Right atrium auricular region (tissue), 2 donors: ENCODE measurements at regions not wholly inside any gene's neighbourhood (a gene's known extent, or its start where the extent isn't known, plus 50 kb on each side); places are given as distances from the start of the nearest gene placed in this dataset.

Experiments used
- DNase-seq: peaks from one replicate; pipeline ENCODE4 v3.0.0-alpha.2; 2019; ENCODE audit warnings: low spot score
- H3K27ac ChIP-seq, 2 donors: fragments of 200-600 bp; sonication (generic); 1 replicate in 1 of 2; 2 replicates in 1 of 2; pipeline ENCODE4 v1.5.1; 2016 to 2019
- H3K27me3 ChIP-seq, 2 donors: fragments of 200-600 bp; sonication (generic); one replicate each; pipeline versions ENCODE4 v1.5.1 to v1.6.0; 2017 to 2019
- H3K36me3 ChIP-seq: fragments of 200-600 bp; sonication (generic); one replicate; pipeline ENCODE4 v1.5.1; 2016
- H3K4me1 ChIP-seq, 2 donors: fragments of 200-600 bp; sonication (generic); one replicate each; pipeline versions ENCODE4 v1.5.1 to v1.6.0; 2017 to 2019
- H3K4me3 ChIP-seq, 2 donors: fragments of 200-600 bp; sonication (generic); 1 replicate in 1 of 2; 2 replicates in 1 of 2; pipeline ENCODE4 v1.5.1; 2017 to 2019; ENCODE audit warnings: mild to moderate bottlenecking in 1 of 2, moderate library complexity in 1 of 2
- H3K9me3 ChIP-seq, 2 donors: fragments of 200-600 bp; sonication (generic); one replicate each; pipeline ENCODE4 v1.5.1; 2019
- CTCF ChIP-seq, 2 donors: fragments of 200-600 bp; sonication (generic); IDR thresholded peaks; one replicate each; pipeline ENCODE4 v1.5.1; 2019; ENCODE audit warnings: antibody characterized with exemption in 2 of 2

- Histone ChIP-seq H3K4me3 (no peak overlapping the region), H3K9me3 (no peaks in the 10 kb centered on the region), H3K4me1 (no peaks in the 10 kb centered on the region), H3K27ac (no peak overlapping the region), H3K27me3 (no peaks in the 10 kb centered on the region), H3K36me3 (no peaks in the 10 kb centered on the region)
- TF ChIP-seq CTCF (IDR thresholded peaks at IDR 0.05), result no peak
- no peak for DNase-seq
These were observed 444.8 kb downstream of the ARHGEF28 start for GRCh38 chr5:74070766-74071165.

GRCh38 chr5:74069741-74070140, 443.7 kb downstream of the ARHGEF28 start:
- H3K9me3 ChIP-seq, result no peaks in the 10 kb centered on the region

GRCh38 chr5:74067748-74068541, 441.9 kb downstream of the ARHGEF28 start:
- no peak overlapping the region for H3K27ac ChIP-seq
- H3K4me3 ChIP-seq, result no peak overlapping the region
- TF ChIP-seq CTCF (IDR thresholded peaks at IDR 0.05), result no peak
- no peaks in the 10 kb centered on the region for H3K36me3 ChIP-seq
- H3K27me3 ChIP-seq, result no peaks in the 10 kb centered on the region
- H3K9me3 ChIP-seq, result no peaks in the 10 kb centered on the region
- no peak for DNase-seq
- no peaks in the 10 kb centered on the region for H3K4me1 ChIP-seq

More at GRCh38 chr5:74069741-74070140, 443.7 kb downstream of the ARHGEF28 start:
- no peak for TF ChIP-seq CTCF (IDR thresholded peaks at IDR 0.05)
- DNase-seq, result no peak
- Histone ChIP-seq H3K27me3 (no peaks in the 10 kb centered on the region), H3K4me1 (no peaks in the 10 kb centered on the region), H3K27ac (no peak overlapping the region), H3K36me3 (no peaks in the 10 kb centered on the region), H3K4me3 (no peak overlapping the region)

- Histone ChIP-seq H3K27ac (no peak overlapping the region), H3K9me3 (no peaks in the 10 kb centered on the region), H3K4me3 (no peak overlapping the region), H3K36me3 (no peaks in the 10 kb centered on the region), H3K27me3 (no peaks in the 10 kb centered on the region), H3K4me1 (no peaks in the 10 kb centered on the region)
- no peak for TF ChIP-seq CTCF (IDR thresholded peaks at IDR 0.05)
- no peak for DNase-seq
These were observed 438.9 kb downstream of the ARHGEF28 start for GRCh38 chr5:74064911-74065310.

DNA sequence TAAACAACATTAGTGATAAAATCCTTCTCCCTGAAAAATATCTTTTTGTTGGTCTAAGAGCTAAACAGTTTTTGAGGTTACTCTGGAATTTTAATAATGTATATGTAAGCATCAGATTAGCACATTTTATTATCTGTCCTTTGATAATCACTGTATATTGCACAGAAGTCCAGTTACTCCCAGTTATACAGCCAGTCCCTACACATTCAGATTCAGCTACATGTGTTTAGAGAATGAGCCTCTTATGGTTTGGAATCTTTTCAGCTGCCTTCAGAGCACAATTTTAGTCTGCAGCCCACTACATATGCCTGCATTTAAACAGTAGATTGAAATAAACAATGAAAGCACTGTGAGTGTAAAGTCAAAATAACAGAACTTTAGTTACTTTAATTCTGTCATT, 438.2 kb downstream of the ARHGEF28 start:
- H3K4me1 ChIP-seq, result no peaks in the 10 kb centered on the region
- H3K27ac ChIP-seq, result no peak overlapping the region
- no peaks in the 10 kb centered on the region for H3K9me3 ChIP-seq
- DNase-seq, result no peak
- H3K36me3 ChIP-seq, result no peaks in the 10 kb centered on the region
- H3K4me3 ChIP-seq, result no peak overlapping the region
- no peak for TF ChIP-seq CTCF (IDR thresholded peaks at IDR 0.05)
- no peaks in the 10 kb centered on the region for H3K27me3 ChIP-seq

GRCh38 chr5:74063821-74064220, 437.8 kb downstream of the ARHGEF28 start:
- Histone ChIP-seq H3K27me3 (no peaks in the 10 kb centered on the region), H3K9me3 (no peaks in the 10 kb centered on the region), H3K36me3 (no peaks in the 10 kb centered on the region), H3K4me1 (no peaks in the 10 kb centered on the region), H3K27ac (no peak overlapping the region), H3K4me3 (no peak overlapping the region)
- no peak for TF ChIP-seq CTCF (IDR thresholded peaks at IDR 0.05)
- DNase-seq, result no peak
